COLO668 (cell line): ENCODE measurements at regions not wholly inside any gene's neighbourhood (a gene's known extent, or its start where the extent isn't known, plus 50 kb on each side); places are given as distances from the start of the nearest gene placed in this dataset.
"Not testable (repeated sequence)": the region's sequence is repeated elsewhere in the genome, so short reads cannot be mapped to it uniquely, and the experiment has no call there.

Source experiments
- DNase-seq: peaks from one replicate; lab custom pipeline; 2025; ENCODE audit not compliant: unreplicated experiment; lab: John Stamatoyannopoulos, UW

- DNase-seq: no peak
Measured at GRCh38 chr13:44718467-44718866, 142.3 kb upstream of the TSC22D1 start.

GRCh38 chr13:44715287-44716230 lies 139.4 kb upstream of the TSC22D1 start:
- no peak for DNase-seq

GRCh38 chr13:44713788-44714469 lies 137.8 kb upstream of the TSC22D1 start:
- no peak for DNase-seq

- DNase-seq: no peak
Measured at GRCh38 chr13:44711706-44712105, 135.6 kb upstream of the TSC22D1 start.

GRCh38 chr13:44710576-44710975 lies 134.4 kb upstream of the TSC22D1 start:
- no peak for DNase-seq

- not testable (repeated sequence) for DNase-seq
Measured at GRCh38 chr13:44704811-44705210, 128.7 kb upstream of the TSC22D1 start.

- DNase-seq: no peak
Measured at GRCh38 chr13:44703371-44703770, 127.2 kb upstream of the TSC22D1 start.

GRCh38 chr13:44698066-44698465 lies 121.9 kb upstream of the TSC22D1 start:
- DNase-seq: no peak

- DNase-seq: no peak
Measured at GRCh38 chr13:44697058-44697457, 120.9 kb upstream of the TSC22D1 start.

GRCh38 chr13:44695520-44695919 lies 119.4 kb upstream of the TSC22D1 start:
- no peak for DNase-seq

GRCh38 chr13:44694842-44695241 lies 118.7 kb upstream of the TSC22D1 start:
- no peak for DNase-seq

- DNase-seq: no peak
Measured at GRCh38 chr13:44694291-44694690, 118.2 kb upstream of the TSC22D1 start.

GRCh38 chr13:44693156-44693764 lies 117.1 kb upstream of the TSC22D1 start:
- DNase-seq: no peak

- DNase-seq: no peak
Measured at GRCh38 chr13:44692173-44692713, 116.1 kb upstream of the TSC22D1 start.

- no peak for DNase-seq
Measured at GRCh38 chr13:44690376-44690775, 114.2 kb upstream of the TSC22D1 start.

- no peak for DNase-seq
Measured at GRCh38 chr13:44688652-44689051, 112.5 kb upstream of the TSC22D1 start.

- no peak for DNase-seq
Measured at GRCh38 chr13:44686531-44686934, 110.4 kb upstream of the TSC22D1 start.

GRCh38 chr13:44685641-44686040 lies 109.5 kb upstream of the TSC22D1 start:
- no peak for DNase-seq

GRCh38 chr13:44682416-44682815 lies 106.3 kb upstream of the TSC22D1 start:
- not testable (repeated sequence) for DNase-seq

GRCh38 chr13:44680746-44681355 lies 104.7 kb upstream of the TSC22D1 start:
- DNase-seq: no peak

GRCh38 chr13:44679597-44679996 lies 103.5 kb upstream of the TSC22D1 start:
- no peak for DNase-seq
